Uterus (tissue), 3 donors: ENCODE measurements at regions not wholly inside any gene's neighbourhood (a gene's known extent, or its start where the extent isn't known, plus 50 kb on each side); places are given as distances from the start of the nearest gene placed in this dataset.

Source experiments
- DNase-seq, 2 donors: peaks; one replicate each; pipeline ENCODE4 v3.0.0-alpha.2; 2019 to 2020
- H3K27ac ChIP-seq, 2 donors: fragments of 200-600 bp; sonication (generic); 1 replicate in 1 of 2; 2 replicates in 1 of 2; pipeline ENCODE4 v1.5.1; 2016 to 2018
- H3K27me3 ChIP-seq, 2 donors: fragments of 200-600 bp; sonication (generic); one replicate each; pipeline ENCODE4 v1.5.1; 2018 to 2019; ENCODE audit warnings: control low read depth in 1 of 2
- H3K36me3 ChIP-seq, 2 donors: fragments of 200-600 bp; sonication (generic); one replicate each; pipeline ENCODE4 v1.5.1; 2019; ENCODE audit warnings: control low read depth in 1 of 2
- H3K4me1 ChIP-seq, 2 donors: fragments of 200-600 bp; sonication (generic); one replicate each; pipeline ENCODE4 v1.5.1; 2018 to 2019; ENCODE audit warnings: control low read depth in 1 of 2
- H3K4me3 ChIP-seq, 2 donors: fragments of 200-600 bp; sonication (generic); 1 replicate in 1 of 2; 2 replicates in 1 of 2; pipeline ENCODE4 v1.5.1; 2018 to 2019; ENCODE audit warnings: mild to moderate bottlenecking in 1 of 2
- H3K9me3 ChIP-seq, 2 donors: fragments of 200-600 bp; sonication (generic); one replicate each; pipeline ENCODE4 v1.5.1; 2019; ENCODE audit warnings: control low read depth in 1 of 2
- POLR2A ChIP-seq, 2 donors: fragments of 450-650 bp; IDR thresholded peaks; one replicate each; pipeline ENCODE4 v1.6.1; 2016; ENCODE audit warnings: antibody characterized with exemption in 2 of 2, mild to moderate bottlenecking in 1 of 2, moderate library complexity in 1 of 2
- intact Hi-C: fragments of 100-400 bp; cut with DNase I; formaldehyde crosslinking; loops from one replicate; pipeline ENCODE4 v1.15.1; 2023; ENCODE audit warnings: low total_unique reads
- TF ChIP-seq, protein P1 (sequence below), 4 experiments: fragments of 200-600 bp in 2 of 4; fragments of 450-650 bp in 2 of 4; sonication (generic) in 2 of 4; IDR thresholded peaks; one replicate each; pipeline ENCODE4 v1.5.1; 2016 to 2019; ENCODE audit warnings: antibody characterized with exemption in 4 of 4, mild to moderate bottlenecking in 2 of 4, moderate library complexity in 1 of 4
- donor health status: DM: yes; HTN: yes; CAD: no.

DNA sequence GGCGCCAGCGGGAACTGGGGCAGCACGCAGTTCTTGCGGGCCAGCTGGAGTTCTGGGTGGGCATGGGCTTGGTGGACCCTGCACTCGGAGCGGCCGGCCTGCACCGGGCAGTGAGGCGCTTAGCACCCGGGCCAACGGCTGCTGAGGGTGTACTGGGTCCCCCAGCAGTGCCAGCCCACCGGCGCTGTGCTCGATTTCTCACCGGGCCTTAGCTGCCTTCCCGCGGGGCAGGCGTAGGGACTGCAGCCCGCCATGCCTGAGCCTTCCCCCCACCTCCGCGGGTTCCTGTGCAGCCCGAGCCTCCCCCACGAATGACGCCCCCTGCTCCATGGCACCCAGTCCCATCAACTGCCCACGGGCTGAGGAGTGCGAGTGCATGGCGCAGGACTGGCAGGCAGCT is 168.8 kb downstream of the CD24 start:
- no peak overlapping the region for H3K27ac ChIP-seq
- DNase-seq: no peak
- H3K9me3 ChIP-seq: no peaks in the 10 kb centered on the region
- no peaks in the 10 kb centered on the region for H3K36me3 ChIP-seq
- H3K4me1 ChIP-seq: no peaks in the 10 kb centered on the region
- H3K27me3 ChIP-seq: no peaks in the 10 kb centered on the region
- intact Hi-C loops: no loop called here
- no peak overlapping the region for H3K4me3 ChIP-seq
- TF ChIP-seq, protein P1, sequence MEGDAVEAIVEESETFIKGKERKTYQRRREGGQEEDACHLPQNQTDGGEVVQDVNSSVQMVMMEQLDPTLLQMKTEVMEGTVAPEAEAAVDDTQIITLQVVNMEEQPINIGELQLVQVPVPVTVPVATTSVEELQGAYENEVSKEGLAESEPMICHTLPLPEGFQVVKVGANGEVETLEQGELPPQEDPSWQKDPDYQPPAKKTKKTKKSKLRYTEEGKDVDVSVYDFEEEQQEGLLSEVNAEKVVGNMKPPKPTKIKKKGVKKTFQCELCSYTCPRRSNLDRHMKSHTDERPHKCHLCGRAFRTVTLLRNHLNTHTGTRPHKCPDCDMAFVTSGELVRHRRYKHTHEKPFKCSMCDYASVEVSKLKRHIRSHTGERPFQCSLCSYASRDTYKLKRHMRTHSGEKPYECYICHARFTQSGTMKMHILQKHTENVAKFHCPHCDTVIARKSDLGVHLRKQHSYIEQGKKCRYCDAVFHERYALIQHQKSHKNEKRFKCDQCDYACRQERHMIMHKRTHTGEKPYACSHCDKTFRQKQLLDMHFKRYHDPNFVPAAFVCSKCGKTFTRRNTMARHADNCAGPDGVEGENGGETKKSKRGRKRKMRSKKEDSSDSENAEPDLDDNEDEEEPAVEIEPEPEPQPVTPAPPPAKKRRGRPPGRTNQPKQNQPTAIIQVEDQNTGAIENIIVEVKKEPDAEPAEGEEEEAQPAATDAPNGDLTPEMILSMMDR (IDR thresholded peaks at IDR 0.05): no peak
- no peak for TF ChIP-seq POLR2A (IDR thresholded peaks at IDR 0.05)

DNA sequence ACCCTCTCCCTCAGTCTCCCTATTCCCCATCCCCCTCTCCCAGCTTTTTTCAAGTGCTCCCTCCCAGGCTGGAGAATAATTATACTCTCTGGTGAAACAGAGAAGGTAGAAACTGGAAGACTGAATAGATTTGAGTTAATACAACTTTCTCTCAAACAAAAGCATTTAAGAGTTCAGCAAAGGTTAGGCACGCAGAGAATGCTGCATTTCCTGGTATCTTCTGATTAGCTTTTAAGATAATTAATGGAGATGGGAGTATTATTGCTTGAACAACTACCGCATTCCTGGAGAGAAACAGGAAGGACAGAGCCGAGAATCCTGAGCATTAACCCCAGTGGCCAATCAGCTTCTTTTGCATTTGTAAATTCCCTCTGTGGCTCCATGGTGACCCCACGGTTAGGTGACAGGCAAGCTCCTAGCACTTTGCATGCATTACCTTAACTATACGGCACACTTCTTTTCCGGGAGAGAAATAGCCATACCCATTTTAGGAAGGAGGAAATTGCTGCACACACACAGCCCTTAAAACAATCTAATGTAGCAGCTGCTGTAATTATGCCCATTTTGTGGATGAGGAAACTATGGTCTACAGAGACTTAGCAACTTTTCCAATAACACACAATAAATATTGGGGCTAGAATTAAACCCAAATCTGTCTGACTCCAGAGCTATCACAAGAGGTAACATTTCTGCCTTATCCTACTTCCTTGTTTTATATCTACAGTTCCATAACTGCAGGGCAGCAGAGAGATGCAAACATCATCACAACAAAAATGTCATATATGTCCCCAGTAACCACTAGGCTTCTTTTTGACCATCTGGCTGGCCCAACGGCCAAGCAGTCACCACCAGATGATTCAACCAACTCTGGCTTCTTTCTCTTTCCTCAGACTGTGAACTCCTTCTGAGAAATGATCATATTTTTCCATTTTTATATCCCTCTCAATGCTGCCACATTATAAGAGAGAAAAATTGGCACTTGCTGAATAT is 169.9 kb downstream of the CD24 start:
- no peak for TF ChIP-seq POLR2A (IDR thresholded peaks at IDR 0.05)
- TF ChIP-seq, protein P1 (IDR thresholded peaks at IDR 0.05): no peak
- H3K27ac ChIP-seq: no peak overlapping the region
- H3K36me3 ChIP-seq: no peaks in the 10 kb centered on the region
- no peaks in the 10 kb centered on the region for H3K9me3 ChIP-seq
- no peak overlapping the region for H3K4me3 ChIP-seq
- intact Hi-C loops: no loop called here
- H3K4me1 ChIP-seq: no peaks in the 10 kb centered on the region
- no peaks in the 10 kb centered on the region for H3K27me3 ChIP-seq
- no peak for DNase-seq

DNA sequence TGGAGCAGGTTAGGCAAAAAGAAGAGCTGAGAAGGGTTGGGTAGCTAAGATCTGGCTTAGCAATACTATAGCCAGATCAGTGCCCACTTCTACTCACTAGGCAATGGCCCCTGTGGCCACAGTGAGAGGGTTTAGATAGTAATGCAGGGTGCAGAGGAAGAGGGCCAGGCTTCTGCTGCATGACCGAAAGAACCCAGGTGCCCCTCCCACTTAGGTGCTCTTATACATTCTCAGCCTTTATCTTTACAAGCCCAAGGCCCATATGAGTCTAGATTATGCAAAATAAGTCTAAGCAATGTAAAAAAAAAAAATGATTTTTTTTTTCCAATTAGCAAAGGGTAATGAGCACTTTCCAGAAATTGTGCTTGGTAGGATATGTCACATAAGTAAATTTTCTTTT is 171.3 kb downstream of the CD24 start:
- no peak for DNase-seq
- intact Hi-C loops: no loop called here
- Histone ChIP-seq H3K36me3 (no peaks in the 10 kb centered on the region), H3K27me3 (no peaks in the 10 kb centered on the region), H3K9me3 (no peaks in the 10 kb centered on the region), H3K4me1 (no peaks in the 10 kb centered on the region), H3K27ac (no peak overlapping the region), H3K4me3 (no peak overlapping the region)
- TF ChIP-seq, protein P1 (IDR thresholded peaks at IDR 0.05): no peak
- TF ChIP-seq POLR2A (IDR thresholded peaks at IDR 0.05): no peak

DNA sequence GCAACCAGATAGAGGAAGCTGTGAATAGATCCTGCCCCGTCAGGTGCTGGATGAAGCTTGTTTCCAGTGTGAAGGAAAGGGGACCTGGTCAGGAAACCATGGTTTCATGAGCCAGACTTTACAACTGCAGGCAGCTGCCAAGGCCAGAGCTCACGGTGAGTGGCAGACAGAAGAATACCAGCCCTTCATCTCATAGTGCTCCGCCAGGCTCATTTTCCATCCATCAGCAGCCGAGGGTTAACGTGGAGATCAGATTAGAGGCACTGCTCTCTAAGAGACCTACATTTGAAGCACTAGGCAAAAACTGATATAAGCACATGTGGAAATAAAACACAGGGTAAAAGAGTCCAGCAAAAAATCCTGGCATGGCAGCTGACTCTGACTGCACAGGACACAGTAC is 172.4 kb downstream of the CD24 start:
- no peak overlapping the region for H3K4me3 ChIP-seq
- no peaks in the 10 kb centered on the region for H3K9me3 ChIP-seq
- intact Hi-C loops: no loop called here
- H3K27me3 ChIP-seq: no peaks in the 10 kb centered on the region
- no peak overlapping the region for H3K27ac ChIP-seq
- DNase-seq: no peak
- no peaks in the 10 kb centered on the region for H3K36me3 ChIP-seq
- TF ChIP-seq POLR2A (IDR thresholded peaks at IDR 0.05): no peak
- TF ChIP-seq, protein P1 (IDR thresholded peaks at IDR 0.05): no peak
- H3K4me1 ChIP-seq: no peaks in the 10 kb centered on the region

DNA sequence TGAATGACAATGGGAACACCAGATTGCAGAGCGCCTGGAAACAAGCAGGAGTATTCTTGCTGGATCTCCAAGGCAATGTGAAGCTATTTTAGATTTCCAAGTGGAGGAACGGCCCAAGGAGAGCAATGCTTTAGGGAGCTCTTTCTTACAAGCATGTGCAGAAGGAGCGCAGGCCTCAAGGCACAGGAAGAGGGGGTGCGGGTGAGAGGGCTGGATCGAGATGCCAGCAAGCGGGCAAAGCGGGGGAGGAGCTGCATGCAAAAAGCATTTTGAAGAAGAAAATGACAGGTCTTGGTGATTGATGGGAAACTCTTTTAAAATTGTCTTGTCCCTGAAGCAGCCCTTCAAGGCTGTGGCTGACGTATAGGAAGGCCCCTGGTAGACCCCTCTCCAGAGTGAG is 171.9 kb downstream of the QRSL1 start:
- intact Hi-C loops: no loop called here
- TF ChIP-seq, protein P1 (IDR thresholded peaks at IDR 0.05): no peak
- no peak for TF ChIP-seq POLR2A (IDR thresholded peaks at IDR 0.05)
- DNase-seq: no peak

More for the DNA sequence above, 171.9 kb downstream of the QRSL1 start:
- H3K27me3 ChIP-seq: no peaks in the 10 kb centered on the region
- H3K27ac ChIP-seq: no peak overlapping the region
- H3K9me3 ChIP-seq: no peaks in the 10 kb centered on the region
- no peaks in the 10 kb centered on the region for H3K4me1 ChIP-seq
- no peaks in the 10 kb centered on the region for H3K36me3 ChIP-seq
- H3K4me3 ChIP-seq: no peak overlapping the region
